DOHH2 (cell line): ENCODE measurements at regions not wholly inside any gene's neighbourhood (a gene's known extent, or its start where the extent isn't known, plus 50 kb on each side); places are given as distances from the start of the nearest gene placed in this dataset.

ENCODE experiments used
- EZH2phosphoT487 ChIP-seq: fragments of 200-600 bp; sonication (generic); IDR thresholded peaks from 2 replicates; pipeline ENCODE4 v1.6.1; 2017; ENCODE audit warnings: borderline replicate concordance, mild to moderate bottlenecking, antibody characterized with exemption, low read length, moderate library complexity, mixed read lengths
- TF ChIP-seq, protein P1 (sequence below): fragments of 200-600 bp; sonication (generic); IDR thresholded peaks from one replicate; pipeline ENCODE4 v1.5.1; 2014; ENCODE audit warnings: antibody characterized with exemption, mild to moderate bottlenecking, low read depth, low read length; ENCODE audit not compliant: poor library complexity, severe bottlenecking

DNA sequence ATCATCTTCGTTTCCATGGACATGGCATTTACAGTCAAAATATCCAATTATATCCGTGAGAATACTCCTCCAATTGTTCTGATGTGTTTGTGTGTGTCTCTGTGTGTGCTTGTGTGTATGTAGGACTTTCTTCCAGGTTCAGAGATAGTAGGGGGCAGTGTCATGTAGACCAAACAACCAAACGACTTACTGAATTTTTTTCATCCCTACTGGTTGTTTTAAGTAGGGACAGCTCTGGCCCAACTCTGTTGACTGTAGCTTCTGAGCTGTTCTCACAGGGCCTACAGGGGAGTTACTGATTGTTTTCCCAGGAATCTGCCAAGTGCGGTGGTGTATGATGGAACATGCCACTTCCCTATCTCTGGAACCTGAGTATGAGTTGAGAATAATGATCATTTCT lies 69.6 kb downstream of the ETAA1 start:
- TF ChIP-seq, protein P1, sequence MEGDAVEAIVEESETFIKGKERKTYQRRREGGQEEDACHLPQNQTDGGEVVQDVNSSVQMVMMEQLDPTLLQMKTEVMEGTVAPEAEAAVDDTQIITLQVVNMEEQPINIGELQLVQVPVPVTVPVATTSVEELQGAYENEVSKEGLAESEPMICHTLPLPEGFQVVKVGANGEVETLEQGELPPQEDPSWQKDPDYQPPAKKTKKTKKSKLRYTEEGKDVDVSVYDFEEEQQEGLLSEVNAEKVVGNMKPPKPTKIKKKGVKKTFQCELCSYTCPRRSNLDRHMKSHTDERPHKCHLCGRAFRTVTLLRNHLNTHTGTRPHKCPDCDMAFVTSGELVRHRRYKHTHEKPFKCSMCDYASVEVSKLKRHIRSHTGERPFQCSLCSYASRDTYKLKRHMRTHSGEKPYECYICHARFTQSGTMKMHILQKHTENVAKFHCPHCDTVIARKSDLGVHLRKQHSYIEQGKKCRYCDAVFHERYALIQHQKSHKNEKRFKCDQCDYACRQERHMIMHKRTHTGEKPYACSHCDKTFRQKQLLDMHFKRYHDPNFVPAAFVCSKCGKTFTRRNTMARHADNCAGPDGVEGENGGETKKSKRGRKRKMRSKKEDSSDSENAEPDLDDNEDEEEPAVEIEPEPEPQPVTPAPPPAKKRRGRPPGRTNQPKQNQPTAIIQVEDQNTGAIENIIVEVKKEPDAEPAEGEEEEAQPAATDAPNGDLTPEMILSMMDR = no peak
- no peak for TF ChIP-seq EZH2phosphoT487
